NCI-H187 (cell line): ENCODE measurements at regions not wholly inside any gene's neighbourhood (a gene's known extent, or its start where the extent isn't known, plus 50 kb on each side); places are given as distances from the start of the nearest gene placed in this dataset.

Experiments used
- DNase-seq, 2 experiments: peaks; one replicate each; lab custom pipeline; 2025; lab: John Stamatoyannopoulos, UW

DNA sequence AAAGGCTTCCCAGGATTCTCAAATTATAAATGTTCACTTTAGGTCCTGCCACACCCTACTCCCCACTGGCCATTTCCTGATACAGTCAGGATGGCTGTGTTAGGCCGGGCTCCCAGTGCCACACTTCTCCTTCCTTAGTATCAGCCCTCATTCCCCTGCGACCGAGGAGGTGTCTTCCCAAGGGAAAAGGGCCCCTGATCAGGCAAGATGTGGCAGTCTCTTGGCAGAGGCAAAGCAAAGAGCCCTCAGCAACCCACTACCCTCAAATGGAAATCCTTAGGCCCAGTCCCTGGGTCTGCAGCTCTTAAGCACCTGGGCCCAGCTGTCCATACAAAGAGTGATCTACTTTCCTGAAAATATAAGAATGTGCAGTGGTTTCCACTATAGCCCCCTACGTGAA, 96.5 kb upstream of the VASH1 start:
- no peak for DNase-seq

DNA sequence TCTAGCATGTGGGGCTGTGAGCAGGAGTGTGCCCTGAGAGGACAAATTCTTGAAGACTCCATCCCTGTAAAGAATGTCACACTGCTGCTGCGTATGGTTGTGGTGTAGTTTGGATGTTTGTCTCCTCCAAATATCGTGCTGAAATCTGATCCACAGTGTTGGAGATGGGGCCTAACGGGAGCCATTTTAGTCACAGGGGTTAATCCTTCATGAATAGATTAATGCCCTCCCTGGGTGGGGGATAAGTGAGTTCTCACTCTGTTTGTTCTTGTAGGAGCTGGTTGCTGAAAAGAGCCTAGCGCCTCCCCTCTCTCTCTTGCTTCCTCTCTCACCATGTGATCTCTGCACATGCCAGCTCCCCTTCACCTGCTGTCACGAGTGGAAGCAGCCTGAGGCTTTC, 94.5 kb upstream of the VASH1 start:
- no peak for DNase-seq

DNA sequence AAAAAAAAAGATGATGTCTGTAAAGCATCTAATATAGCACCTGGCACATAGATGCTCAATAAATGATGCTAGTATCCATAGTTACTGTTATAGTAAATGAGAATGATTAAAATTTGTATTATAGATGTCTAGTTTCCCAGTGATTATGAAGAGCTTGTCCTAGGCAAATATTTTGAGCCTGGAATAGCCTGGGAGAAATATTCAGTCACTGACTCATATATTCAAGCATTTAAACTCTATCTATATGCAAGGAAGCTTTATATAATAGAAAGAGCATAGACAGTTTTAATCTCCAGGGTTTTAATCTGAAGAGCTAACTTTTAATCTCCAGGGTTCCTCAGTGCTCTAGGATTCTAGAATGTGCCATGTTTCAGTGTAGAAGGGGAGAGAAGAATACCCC, 91.5 kb upstream of the VASH1 start:
- DNase-seq = no peak

DNA sequence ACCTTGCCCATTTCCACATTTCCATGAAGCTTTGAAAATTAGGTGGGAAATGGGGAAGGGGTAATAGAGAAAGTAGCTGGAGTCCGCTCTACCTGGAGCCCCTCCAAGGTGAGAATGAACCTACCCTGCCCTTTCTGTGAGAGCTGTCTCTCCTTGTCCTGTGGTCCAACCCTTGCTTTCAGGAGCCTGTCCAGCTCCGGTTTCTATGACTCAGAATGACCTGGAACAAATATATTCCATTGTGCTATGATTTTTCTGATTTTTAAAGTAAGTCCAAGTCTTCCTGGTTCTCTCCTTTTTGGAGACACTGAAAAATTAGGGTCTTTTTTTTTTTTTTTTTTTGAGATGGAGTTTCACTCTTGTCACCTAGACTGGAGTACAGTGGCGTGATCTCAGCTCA, 89.1 kb upstream of the VASH1 start:
- no peak for DNase-seq

DNA sequence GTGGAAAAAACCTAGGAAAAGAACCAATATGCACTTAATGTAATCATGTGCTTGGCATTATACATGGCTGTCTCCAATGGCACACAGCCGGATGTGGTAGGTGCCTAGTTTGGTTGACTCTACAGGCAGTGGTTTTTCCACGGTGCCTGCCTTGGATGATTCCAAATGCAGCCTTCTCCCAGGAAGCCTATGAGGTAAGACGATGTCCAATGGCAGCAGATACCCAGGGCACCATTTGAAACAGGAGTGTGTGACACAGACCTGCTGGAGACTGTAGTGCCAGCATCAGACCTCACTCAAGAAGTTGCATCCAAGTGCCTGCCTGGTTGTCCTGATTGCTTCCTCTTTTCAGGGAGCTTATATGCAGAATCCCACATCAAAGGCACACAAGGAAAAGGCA, 88.0 kb upstream of the VASH1 start:
- no peak for DNase-seq

DNA sequence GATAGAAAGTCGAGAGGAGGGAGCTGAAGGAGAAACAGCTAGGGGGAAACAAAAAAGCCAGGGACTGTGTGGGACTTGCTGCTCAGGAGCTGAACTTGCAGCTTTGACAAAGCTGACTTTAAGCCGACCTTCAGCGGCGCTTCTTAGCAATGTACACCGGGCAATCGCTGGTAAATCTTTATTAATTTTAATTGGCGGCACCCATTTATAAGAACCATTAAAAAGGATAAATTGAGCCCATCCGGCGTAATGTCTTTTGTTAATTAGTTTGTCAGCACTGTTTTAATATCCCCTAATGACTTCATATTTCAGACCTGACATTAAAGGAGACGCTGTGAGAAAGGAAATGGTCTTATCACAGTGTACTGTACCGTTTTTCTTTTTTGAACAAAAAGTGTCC, 86.2 kb upstream of the VASH1 start:
- DNase-seq = no peak

DNA sequence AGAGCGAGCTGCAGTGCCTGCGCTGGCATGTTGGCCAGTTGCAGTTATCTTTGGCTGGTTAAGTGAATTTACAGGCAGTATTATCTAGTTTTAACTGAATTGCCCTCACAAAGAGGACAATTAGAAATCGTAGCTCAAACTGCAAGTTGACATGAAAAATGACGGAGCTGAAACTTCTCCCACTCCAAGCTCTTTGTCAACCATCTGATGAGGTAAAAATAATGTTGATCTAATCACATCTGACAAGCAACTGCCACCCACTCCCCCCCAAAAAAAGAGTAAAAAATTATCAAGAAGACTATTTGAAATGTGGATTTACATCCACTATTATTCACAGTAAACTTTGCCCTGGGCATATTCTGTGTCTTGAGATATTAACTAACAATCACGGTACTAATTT, 84.7 kb upstream of the VASH1 start:
- no peak for DNase-seq

DNA sequence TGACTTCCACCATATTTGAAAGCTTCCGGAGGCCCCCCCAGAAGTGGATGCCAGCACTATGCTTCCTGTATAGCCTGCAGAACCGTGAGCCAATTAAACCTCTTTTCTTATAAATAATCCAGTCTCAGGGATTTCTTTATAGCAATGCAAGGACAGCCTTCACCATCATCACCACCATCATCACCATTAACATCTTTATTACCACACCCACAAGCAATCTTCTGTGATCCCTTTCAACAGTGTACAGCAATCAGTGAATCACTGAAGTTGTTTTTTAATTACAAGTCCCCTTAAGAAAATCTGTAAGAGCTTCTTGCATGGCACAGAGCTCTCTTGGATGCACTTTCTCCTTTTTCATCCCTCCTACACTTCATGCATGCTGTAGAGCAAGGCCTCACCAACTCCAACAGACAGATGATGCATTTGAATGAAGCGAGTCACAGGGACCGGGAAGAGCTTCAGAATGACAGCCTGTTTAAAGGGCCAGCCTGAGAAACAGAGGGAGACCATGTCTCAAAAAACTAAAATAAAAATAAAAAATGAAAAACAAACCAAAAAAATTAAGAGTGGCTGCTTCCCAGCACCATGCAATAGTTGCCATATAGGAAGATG, 83.6 kb upstream of the VASH1 start:
- DNase-seq = no peak

DNA sequence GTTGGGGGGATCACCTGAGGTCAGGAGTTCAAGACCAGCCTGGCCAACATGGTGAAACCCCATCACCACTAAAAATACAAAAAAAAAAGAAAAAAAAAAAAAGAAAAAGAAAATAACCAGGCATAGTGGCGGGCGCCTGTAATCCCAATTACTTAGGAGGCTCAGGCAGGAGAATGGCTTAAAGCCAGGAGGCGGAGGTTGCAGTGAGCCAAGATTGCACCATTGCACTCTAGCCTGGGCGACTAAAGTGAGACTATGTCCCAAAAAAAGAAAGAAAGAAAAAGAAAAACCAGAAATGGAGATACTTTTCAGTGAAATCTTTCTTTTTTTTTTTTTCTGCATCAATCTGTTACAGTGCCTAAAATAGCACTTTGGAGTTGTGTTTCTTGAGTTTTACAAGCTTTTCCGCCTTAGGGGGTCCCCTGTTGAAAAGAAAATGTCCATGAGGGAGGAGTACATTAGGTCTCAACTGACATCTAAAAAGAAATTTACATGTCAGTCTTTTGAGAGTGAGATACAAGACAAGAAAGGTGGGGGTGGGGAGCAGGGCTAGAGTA, 82.9 kb upstream of the VASH1 start:
- DNase-seq = no peak

DNA sequence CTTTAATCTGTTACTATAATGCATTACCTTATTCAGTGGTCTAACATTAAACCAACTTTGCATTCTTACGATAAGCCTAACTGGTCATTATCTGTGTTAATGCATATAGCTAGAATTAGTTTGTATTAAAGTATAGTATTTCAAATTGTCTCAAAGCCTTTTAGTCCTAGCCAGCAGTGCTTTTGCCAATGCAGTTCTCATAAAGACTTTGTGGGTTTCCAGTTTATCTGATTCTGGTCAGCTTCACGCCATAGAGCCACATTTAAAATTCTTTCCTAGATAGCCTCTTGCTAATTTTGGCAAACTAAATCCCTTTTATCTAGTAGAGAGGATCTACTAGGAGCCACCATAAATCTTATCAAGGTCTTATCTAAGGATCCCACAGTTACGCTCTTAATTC, 78.9 kb upstream of the VASH1 start:
- no peak for DNase-seq

DNA sequence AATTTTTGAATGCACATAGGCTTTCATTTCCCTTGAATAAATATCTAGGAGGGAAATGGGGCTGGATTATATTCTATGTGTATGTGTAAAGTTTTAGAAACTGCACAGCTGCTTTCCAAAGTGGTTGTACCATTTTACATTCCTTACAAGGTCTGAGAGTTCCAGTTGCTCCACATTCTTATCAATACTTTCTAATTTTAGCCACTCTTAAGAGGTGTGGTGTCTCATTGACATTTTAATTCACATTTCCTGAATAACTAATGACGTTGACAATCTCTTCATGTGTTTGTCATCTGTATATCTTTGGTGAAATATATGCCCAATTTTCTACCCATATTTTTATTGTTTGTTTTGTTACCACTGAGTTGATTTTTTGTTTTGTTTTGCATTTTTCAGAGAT, 74.6 kb upstream of the VASH1 start:
- no peak for DNase-seq

DNA sequence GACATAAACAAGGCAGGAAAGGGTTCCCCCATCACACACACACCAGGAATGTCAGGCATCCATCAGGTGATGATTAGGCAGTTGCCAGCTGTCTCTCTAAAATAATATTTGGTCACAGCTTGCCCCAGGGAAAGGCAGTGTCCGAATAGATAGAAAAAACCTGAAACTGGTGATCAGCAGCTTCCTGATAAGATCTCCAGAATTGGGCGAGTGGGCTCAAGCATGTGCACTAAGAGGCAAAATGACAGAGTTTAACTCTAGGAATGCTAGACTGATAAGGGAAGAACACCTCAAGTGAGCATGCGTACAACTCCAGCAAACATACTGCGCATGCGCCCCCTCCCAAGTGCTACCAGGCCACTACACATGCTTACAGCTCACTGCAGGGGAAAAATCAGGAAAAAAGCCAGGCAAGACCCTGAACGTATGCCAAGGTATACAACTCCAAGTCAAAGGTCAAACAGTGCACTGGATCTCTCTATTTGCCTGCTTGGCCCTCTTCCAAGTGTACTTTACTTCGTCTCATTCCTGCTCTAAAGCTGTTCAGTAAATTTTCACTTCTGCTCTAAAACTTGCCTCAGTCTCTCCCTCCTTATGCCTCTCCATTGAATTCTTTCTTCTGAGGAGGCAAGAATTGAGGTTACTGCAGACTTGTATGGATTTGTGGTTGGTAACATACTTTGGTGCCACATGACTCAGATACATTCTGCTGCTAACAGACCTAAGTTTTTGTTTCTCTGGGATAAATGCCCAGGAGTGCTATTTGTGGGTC, 73.5 kb upstream of the VASH1 start:
- DNase-seq = no peak

DNA sequence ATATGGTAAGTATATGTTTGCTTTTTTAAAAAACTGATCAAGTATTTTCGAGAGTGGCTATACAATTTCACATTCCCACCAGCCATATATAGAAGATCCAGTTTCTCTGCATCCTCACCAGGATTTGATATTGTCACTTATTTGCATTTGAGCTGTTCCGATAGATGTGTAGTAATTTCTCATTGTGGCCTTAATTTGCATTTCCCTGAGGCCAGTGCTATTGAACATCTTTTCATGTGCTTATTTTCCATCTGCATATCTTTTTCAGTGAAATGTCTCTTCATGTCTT, 72.9 kb upstream of the VASH1 start:
- no peak for DNase-seq

DNA sequence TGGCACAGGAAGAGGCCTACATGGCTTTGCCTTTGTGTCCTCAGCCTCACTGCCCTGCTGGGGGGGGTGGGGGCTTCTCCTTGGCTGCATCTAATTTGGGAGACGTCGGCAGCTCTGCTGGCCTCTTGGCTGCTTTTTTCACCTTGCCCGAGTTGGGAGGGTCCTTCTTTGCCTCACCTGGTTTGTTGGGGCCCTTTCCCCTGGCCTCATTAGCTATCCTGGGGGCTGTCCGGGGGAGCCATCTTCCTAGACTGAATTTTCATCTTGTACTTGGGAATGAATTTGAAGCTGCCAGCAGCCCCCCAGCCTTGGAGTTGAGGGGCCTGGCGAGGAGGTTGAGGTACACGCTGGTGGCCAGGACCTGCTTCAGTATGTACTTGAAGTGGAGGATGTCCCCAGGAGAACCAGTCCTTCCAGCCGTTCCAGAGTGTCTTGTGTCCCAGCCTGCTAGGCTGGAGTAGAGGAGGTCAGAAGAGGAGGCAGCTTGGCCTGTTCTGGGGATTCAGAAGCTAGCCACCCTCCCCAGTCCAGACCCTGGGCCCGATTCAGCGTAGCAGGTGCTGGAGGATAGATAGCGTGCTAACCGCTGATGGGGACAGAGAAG, 70.7 kb upstream of the VASH1 start:
- DNase-seq = no peak

DNA sequence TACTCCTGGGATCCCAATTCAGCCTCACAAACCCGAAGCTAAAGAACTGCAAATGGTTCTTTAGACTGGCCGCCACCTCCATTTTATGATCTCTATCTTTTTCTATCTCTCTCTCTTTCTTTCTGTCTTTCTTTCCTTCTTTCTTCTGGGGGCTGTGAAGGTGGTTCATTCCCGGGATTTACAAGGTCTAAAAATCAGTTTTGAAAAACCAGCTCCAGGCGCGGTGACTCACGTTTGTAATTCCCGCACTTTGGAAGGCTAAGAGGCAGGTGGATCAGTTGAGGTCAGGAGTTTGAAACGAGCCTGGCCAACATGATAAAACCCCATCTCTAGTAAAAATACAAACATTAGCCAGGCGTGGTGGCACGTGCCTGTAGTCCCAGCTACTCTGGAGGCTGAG, 67.2 kb upstream of the VASH1 start:
- DNase-seq = no peak

DNA sequence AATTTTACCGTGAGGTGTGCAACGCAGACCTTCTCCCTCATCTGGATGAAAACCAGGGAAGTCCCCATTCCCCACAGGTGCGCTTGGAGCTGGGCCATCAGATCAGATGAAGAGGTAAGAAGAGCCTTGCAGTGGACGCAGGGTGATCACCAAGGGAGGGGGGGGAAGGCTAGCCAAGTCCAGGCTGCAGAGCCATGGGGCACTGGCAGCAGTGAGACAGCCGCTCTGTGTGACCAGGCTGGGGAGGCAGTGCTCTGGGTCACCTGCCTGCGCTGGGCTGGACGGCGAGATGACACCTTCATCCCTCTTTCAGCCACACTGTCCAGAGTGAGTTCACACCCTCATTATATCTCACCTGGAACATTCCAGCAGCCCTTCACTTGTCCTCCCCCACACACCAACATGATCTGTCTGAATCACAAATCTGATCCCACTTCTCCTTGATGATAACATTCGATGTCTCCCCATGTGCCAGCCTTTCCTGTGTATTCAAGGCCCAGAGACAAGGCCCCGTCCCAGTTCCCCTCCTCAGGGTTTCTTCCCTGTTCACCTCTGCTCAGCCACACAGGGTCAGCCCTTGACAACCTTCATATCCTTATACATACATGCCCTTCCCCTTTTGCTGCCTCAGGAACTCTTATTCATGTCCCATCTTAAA, 65.9 kb upstream of the VASH1 start:
- DNase-seq = no peak

DNA sequence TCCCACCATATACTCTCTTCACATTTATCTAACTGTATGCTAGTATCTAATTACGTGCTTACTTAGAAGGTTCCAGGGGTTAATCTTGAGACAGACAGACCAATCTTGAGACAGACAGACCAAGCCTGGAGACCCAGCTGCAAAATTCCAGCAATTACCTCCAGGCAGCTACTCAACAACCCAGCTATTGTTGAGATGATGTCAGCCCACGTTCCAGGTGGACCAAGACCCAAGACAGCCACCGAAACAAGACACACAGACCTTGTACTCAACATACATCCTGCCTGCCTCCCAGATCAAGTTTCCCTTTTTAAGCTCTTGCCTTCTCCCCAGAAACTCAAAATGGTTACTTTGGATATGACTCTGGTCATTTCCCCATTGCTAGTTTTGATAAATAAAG, 64.9 kb upstream of the VASH1 start:
- DNase-seq = no peak

DNA sequence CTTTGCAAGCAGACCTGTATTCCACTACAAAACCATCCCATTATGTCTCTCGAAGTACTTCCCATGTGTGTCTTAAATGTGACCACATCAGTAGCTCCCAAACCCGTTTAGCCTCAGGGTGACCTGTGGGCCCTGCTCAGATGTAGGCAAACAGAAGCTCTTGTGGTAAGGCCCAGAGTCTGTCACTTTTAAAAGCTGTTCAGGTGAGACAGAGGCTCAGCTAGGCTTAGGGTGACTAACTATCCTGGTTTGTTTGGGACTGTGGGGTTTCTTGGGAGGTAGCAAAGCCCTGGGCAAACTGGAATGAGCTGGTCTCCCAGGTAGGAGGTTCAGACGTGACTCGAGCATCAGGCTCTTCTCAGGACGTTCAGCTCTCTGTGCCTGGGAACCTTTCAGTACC, 64.5 kb upstream of the VASH1 start:
- no peak for DNase-seq

DNA sequence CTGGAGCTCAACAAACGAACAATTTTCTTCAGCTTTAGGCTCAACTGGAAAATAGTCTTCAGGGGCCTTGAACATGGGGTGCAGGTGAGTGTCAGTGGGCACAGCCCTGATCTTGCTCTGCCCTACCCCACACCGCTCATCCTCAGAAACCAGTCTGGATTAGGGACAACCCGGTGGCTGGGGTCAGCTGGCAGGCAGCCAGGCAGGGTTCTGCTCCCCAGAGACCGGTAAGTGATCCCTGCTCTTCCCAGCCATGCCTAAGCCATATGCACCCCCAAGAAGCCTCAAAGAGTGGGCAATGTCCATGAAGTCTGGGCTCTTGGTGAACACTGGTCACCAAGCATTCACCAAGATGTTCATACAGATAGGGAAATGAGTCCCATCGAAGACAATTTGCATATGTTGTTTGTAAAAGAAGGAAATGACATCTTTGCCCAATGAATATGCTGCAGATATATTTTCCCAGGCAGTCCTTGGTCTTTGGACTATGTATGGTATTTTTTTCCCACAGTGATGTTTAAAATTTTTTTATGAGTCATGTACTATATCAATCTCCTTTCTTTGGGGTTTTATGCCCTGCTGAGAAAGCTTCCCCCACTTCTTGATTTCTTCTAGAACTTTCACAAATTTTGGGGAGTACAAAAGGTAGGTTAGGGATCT, 63.9 kb upstream of the VASH1 start:
- DNase-seq = no peak

DNA sequence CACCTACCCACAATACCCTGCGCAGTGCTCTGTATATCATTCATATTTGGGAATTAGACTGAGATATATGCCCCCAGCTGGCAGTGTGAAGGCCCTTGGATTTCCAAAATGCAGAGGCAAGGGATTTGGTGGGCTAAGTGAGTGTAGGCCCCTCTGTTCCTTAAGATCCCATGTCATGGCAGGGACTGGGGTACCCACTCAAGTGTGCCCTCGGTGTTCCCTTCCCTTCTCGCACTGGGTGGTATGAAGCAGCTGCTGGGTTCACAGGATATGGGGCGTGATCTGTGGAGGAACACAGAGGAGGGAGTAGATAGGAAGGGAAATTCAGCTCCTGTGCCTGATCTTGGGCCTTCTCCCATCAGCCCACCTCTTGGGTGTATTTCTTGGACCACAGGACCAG, 63.1 kb upstream of the VASH1 start:
- DNase-seq = no peak

DNA sequence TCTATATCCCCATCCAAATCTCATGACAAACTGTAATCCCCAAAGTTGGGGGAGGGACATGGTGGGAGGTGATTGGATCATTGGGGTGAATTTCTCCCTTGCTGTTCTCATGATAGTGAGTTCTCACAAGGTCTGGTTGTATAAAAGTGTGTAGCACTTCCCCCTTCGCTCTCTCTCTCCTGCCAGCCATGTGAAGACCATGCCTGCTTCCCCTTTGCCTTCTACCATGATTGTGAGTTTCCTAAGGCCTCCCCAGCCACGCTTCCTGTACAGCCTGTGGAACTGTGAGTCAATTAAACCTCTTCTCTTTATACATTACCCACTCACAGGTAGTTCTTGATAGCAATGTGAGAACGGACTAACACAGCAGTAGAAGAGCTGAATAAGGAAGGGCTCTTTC, 62.6 kb upstream of the VASH1 start:
- no peak for DNase-seq

DNA sequence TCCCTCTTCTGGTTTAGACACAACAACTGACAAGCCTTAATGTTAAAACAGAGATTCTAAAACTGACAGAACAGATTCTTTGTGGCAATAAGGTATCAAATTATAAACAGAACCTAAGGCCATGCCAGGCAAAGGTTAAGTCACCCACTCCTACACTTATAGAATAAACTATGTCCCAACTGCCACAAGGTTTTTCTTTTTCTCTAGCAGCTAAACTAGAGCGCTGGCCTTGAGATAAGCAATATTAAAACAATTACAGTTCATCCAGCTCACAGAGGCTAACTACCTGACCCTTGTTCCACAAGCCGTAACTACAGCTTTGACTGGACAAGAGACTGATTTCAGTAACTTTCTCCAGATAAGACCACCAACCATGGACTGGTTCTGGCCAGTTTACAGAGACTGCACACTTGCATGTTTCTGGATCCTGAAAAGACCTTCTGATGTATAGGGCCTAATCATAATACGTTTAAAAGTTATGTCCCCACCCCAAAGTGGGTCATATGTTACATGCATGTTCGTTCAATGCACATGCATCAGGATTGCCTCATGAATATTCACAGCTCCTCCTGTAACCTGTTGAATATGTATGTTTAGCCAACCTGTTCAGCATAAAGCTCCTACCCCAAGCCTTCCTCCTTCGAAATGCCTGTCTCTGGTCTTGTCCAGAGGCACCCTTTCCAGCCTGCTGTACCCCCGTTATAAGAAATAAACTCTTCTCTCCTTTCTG, 61.9 kb upstream of the VASH1 start:
- no peak for DNase-seq
